HCT116 (cell line): ENCODE measurements at regions not wholly inside any gene's neighbourhood (a gene's known extent, or its start where the extent isn't known, plus 50 kb on each side); places are given as distances from the start of the nearest gene placed in this dataset.

Experiments used
- CTCF ChIP-seq, 3 experiments: fragments of 200-600 bp in 1 of 3; sonication (generic) in 1 of 3; IDR thresholded peaks in 2 of 3; conservative IDR thresholded peaks in 1 of 3; 2 replicates each; pipeline ENCODE4 v1.5.1; 2012 to 2017; ENCODE audit warnings: low read depth in 2 of 3, low read length in 2 of 3, antibody characterized with exemption in 1 of 3, borderline replicate concordance in 1 of 3, control low read depth in 1 of 3, mild to moderate bottlenecking in 1 of 3, mixed read lengths in 1 of 3, mixed run types in 1 of 3, moderate library complexity in 1 of 3; ENCODE audit not compliant: insufficient read depth in 1 of 3
- FOSL1 ChIP-seq: IDR thresholded peaks from 2 replicates; pipeline ENCODE4 v1.6.1; 2012; ENCODE audit warnings: low read depth
- MAX ChIP-seq: IDR thresholded peaks from 2 replicates; pipeline ENCODE4 v1.6.1; 2012

- TF ChIP-seq CTCF (IDR thresholded peaks at IDR 0.05 in 2 of 3, conservative IDR thresholded peaks at IDR 0.05 in 1 of 3; ENCODE audit: borderline replicate concordance in 1 of 3, insufficient read depth in 1 of 3, low read depth in 2 of 3, low read length in 2 of 3) = no peak
- TF ChIP-seq MAX = no peak
- no peak for TF ChIP-seq FOSL1
Measured at GRCh38 chr3:67791620-67792019, 137.2 kb upstream of the SUCLG2 start.
